ENCODE measurements at regions not wholly inside any gene's neighbourhood (a gene's known extent, or its start where the extent isn't known, plus 50 kb on each side); places are given as distances from the start of the nearest gene placed in this dataset.
A peak's percentile ranks its signal among the peaks of the same experiment; 100 is the strongest.

DNA sequence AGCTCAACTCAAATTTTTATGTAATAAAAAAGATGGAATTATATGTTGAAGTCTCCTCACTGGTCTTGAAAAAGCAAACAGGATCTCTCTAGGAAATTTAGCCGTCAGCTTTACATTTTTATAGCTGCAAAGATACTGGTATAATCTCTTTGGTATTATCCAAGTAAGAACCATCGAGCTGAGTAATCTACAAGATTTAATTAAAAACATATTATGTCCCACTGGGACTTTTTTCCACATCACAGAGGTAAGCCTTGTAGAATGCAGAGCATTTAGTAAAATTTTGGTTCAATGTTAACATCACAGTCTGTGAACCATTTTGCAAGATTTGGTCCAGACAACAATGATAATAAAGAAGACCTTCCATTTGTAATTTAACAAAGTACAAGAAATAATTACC, 162.6 kb upstream of the SLC39A10 start:
- no peak for DNase-seq

DNA sequence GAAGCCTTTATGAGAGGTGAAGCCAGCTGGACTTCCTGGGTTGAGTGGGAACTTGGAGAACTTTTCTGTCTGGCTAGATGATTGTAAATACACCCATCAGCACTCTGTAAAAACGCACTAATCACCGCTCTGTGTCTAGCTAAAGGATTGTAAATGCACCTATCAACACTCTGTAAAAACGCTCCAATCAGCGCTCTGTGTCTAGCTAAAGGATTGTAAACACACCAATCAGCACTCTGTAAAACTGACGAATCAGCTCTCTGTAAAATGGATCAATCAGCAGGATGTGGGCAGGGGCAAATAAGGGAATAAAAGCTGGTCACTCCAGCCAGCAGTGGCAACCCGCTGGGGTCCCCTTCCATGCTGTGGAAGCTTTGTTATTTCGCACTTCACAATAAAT, 163.6 kb upstream of the SLC39A10 start:
- no peak for DNase-seq

DNA sequence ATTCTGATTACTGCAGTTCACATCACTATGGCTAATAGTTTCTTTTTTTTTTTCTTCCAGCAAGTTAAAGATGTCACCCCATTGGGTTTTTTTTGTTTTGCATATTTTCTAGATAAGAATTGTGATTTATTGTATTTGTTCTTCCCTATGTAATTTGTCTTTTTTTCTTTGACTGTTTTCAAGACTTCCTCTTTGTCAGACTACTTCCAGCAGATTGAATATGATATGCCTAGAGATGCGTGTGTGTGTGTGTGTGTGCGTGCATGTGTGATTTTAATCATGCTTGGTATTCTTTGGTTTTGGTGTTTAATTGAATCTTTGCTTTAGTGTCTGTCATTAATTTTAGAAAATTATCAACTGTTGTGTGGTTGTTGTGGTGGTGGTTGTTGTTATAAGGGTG, 166.7 kb upstream of the SLC39A10 start:
- no peak for DNase-seq

DNA sequence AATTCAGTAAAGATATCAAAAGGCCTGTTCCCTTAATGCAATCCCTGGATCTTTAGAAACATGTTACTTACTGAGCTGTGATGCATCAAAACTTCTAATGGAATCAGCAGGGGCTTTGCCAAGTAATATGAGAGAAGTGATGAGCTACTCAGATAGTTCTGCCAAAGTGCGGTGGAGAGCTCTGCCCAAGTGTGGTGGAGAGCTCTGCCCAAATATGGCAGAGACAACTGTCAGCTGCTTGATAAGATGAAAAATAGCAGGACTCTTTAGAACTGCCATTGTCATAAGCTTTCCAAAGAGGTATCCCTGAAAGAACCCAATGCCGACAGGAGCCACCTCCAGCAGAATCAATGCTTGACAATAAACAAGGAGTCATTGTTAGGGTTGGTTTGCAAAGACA, 167.9 kb upstream of the SLC39A10 start:
- DNase-seq, result no peak

DNA sequence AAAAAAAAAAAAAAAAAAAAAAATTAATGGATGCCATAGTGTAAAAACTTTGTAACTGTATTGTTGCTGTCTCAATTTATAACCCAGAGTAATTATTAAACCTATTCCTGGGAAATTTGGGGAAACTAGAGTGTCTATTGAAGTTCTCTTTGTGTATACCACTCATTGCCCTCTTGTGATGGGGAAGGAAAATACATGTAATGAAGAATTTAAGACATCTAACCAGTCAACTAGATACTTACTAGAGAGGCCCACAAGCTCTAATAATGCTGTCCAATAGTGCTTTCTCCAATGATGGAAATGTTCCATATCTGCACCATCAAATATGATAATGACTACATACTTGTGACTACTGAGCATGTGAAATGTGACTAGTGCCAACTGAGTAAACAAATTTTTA, 168.5 kb upstream of the SLC39A10 start:
- DNase-seq, result no peak

DNA sequence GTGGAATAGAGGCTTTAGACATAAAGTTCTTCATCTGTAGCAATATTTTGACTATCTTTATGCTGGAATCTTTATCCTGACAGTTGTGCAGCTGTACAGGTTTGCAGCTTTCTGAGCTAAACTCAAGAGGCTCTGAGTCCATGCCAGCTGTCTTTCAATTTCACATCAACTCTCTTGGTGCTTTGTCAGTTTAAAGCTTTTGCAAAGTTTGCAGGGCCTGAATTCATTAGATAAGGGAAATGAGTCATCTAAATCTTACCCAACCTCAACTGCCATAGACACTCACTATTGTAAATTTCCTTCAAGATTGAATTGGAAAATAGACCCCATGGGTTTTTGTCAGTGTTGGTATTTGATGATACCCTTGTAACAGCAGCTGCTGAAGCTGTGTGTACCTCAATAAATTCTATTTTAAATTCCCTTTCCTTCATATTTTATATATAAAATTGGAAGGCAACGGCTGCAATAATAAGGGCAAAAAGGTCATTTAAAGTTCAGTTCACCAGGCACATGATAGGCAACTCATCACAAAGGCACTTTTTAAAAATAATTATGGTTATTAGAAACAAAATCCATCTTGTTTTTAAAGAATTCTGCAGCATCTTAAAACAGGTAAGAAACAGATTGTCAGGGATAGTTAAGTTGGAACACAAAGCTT, 169.9 kb upstream of the SLC39A10 start:
- peak; percentile 31 for DNase-seq

DNA sequence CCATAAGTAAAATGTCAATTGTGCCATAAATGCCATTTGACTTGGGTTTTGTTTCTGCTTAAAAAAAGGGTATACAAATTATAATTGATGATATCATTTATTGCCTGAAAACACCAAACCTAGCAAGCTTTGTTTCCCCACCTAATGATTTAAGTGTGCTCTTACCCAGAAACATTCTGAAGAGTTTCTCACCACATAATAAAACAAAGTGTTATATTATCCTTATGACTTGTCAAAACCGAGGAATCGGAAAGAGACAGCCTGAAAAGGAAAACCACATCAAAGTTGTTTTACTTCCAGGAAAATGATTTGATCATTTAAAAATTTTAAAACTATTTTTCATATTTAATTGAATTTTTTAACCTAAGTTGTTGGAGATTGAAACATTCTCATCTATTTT, 170.5 kb upstream of the SLC39A10 start:
- no peak for DNase-seq

DNA sequence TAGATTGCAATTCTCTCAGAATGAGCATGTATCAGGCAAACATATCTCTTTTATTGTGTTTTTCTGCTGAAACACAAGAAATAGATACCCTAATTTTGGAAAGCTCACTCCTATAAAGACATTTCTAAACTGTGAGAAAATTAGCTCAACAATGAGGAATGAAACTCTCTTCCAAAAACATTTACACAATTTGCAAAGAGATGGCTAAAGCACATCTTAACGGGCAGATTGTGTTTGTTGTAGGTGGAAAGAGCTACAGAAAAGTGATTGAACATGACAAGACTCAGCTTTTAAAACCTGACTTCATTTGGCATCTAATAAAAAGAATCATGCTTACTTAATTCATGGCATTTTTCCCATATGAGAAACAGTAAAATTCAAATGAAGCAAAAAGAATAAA, 175.0 kb upstream of the SLC39A10 start:
- no peak for DNase-seq

DNA sequence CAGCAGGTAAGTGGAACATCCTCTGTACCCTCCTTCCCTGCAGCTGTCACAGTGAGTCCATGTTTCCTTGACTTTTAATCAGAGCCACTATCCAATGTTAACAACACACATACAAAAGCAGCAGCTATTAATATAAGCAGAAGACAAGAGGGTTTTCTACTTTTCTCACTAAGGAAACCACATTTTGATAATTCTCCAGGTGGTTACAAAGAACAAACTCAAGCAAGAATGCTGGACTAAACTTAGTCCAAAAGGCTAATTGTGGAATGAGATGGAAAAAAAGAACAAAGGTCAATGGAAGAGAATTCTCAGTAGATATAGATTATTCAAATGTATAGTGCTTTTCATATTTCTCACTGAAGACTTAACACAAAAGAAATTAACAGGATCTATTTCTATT, 176.9 kb upstream of the SLC39A10 start:
- no peak for DNase-seq

DNA sequence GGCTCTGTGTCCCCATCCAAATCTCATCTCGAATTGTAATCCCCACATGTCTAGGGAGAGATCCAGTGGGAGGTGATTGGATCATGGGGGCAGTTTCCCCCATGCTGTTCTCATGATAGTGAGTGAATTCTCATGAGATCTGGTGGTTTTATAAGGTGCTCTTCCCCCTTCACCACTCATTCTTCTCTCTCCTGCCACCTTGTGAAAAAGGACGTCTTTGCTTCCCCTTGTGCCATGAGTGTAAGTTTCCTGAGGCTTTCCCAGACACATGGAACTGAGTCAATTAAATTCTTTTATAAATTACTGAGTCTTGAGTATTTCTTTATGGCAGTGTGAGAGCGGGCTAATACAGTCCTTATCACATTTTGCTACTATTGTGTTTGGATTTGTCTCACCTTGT, 177.6 kb upstream of the SLC39A10 start:
- DNase-seq, result no peak

DNA sequence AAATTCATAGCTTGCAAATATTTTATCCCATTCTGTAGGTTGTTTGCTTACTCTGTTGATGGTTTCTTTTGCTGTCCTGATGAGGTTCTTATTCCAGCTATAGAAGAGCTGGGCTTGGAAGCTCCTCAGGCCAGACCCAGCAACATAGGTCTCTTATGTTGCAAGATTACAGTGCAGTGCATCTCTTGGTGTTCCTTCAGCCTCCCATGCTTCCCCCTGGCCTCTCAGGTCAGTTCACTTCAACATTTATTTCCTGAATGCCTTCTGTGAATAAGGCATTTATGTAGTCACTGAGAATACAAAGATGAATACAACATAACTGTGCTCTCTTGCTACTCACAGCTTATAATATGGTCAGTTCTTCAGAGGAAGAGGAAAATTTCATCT, 179.0 kb upstream of the SLC39A10 start:
- no peak for DNase-seq

DNA sequence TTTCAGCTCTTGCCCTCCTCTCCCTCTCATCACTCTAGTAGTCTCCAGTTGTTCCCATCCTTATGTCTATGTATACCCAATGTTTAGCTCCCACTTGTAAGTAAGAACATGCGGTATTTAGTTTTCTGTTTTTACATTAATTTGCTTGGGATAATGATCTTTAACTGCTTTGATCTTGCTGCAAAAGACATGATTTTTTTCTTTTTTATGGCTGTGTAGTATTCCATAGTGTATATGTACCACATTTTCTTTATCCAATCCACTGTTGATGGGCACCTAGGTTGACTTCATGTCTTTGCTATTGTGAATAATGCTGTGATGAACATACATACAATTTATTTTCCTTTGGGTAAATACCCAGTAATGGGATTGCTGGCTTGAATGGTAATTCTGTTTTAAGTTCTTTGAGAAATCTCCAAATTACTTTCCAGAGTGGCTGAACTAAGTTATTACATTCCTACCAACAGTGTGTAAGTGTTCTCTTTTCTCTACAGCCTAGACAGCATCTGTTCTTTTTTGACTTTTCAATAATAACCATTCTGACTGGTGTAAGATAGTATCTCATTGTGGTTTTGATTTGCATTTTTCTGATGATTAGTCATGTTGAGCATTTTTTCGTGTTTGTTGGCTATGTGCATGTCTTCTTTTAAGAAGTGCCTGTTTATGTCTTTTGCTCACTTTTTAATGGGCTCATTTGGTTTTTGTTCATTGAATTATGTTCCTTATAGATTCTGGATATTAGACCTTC, 179.6 kb upstream of the SLC39A10 start:
- no peak for DNase-seq

DNA sequence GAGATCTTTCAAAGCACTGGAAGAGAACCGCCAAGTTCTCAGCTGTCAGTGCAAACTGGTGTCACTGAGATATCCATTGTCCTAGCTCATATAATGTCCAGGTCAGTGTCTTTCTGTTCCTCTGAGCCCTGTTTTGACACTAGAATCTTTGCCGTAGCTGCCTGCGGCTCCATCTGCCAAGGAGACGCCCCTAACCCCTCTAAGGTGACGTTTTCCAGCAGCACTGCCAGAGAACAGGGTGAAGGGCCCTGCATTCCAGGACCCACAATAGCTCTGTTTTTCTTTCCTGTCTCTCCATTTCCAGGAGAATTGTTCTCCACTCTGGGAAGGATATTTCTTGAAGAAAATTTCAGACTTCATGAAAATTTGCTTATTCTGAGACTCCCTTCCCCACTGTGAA, 181.7 kb upstream of the SLC39A10 start:
- no peak for DNase-seq

DNA sequence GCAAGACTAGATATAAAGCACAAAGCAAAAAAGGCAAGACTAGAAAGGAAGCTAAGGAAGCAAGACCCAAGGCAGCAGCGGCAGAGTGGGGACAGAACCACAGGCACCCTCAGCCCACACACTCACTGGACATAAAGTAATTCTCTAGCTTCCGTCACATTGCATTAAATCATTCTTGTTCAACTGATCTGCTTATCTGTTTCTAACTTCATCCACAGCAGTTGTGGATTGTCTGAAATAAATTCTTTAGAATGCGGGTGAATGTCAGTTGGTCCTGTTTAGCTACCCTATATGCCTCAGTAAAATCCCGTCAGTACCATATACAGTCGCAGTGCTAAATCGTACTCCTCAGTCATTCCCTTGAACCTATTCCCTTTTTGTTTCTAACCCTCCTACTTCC, 183.2 kb upstream of the SLC39A10 start:
- no peak for DNase-seq

DNA sequence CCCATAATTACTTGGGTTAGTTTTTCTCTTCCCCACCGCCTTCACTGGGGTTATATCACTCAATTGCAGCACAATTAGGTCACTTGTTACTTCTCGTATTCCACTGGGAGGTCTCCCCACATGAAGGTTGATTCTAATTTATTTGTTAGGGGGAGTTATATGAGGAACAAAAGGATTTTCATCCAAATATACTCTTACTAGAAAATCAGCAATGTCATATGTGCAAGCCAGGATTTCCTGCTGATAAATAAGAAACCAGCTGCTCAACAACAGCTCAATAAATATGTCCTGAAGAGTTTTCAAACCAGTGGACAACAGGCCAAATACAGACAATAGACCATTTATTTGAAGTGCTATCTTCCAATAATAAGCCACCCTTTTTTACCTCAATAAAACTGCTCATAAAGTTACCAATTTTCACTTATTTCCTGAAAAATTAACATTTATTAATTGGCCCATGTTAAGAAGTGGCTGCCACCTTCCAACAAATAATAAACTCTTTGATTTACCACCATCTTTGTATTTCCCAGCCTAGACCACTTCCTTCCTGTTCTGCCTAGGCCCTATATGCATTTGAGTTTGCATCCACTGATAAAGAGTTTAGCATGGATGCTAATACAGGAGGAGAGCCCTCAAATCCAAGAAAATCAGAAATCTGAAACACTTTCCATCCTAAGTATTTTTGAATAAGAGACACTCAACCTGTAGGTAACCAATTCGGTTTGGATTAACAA, 184.4 kb upstream of the SLC39A10 start:
- DNase-seq, result no peak

DNA sequence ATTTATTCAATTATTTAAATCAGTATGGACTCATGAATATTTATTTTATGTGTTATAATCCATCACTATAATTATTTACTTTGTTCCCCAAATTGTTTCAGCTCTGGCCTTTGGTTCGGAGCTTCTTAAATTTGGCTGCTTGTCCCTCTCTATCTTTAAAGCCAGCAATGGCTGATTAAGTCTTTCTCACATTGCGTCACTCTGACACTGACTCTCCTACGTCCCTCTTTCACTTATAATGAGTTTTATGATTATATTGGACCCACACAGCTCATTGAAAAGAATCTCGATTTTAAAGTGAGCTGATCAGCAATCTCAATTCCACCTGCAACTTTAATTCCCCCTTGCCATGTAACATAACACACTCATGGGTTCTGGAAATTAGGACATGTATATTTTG, 185.2 kb upstream of the SLC39A10 start:
- no peak for DNase-seq

DNA sequence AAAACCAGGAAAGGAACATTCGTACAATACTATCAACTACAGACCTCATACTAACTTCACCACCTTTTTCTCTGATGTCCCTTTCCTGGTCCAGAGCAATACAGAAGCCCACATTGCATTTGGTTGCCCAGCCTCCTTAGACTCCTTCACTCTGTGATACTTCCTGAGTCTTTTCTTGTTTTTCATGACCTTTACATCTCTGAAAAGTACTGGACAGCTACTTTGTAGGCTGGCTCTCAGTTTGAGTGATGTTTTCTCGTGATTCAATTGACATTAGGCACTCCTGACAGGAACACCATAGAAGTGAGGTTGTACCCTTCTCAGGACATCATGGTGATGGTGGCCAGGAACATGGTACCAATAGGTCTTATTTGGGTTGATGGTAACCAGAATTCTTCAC, 185.9 kb upstream of the SLC39A10 start:
- DNase-seq, result no peak

DNA sequence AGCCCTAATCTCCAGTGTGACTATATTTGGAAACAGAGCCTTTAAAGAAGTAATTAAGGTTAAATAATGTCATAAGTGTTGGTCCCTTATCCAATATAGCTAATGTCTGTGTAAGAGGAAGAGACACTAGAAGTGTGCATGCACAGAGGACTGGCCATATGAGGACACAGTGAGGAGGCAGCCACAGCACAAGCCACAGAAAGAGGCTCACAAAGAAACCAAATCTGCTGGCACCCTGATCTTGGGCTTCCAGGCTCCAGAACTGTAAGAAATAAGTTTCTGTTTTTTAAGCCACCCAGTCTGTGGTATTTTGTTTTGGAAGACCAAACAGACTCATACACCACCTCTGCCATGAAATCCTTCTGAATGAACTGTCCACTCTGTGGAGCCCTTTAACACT, 186.4 kb upstream of the SLC39A10 start:
- DNase-seq, result no peak

DNA sequence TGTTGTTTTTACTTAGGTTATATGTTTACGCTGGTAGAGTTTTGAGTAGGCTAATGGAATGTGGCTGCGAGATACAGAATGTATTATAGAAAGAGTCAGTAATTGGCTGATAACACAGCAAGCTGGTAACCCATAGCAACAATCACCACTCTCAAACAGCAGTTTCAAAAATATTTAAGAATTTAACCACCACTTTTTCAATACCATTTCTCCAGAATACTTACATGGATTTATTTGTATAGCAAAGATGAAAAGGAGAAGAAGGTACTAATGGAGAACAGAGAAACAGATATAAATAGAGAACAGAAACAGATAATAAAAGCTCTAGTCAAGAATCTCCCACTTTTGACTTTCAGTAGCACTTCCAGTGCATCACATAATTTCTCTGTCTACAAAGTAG, 188.3 kb upstream of the SLC39A10 start:
- DNase-seq, result no peak

DNA sequence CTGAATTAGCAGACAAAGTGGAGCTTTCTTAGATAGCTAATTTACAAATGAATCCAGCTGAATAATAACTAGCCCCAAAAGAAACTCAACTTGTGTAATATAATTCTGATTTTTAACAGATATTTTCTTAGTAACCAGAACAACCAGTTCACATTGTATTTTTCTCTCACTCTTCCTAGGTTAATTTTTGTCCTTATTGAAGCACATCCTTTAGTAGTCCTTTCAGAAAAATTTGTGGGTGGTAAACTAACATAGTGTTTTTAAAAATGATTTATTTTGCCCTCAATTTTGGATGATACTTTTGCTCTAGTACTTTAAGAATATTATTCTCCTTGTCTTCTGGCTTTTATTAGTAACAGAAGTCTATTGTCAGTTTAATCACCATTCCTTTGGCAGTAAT, 190.6 kb upstream of the SLC39A10 start:
- no peak for DNase-seq

DNA sequence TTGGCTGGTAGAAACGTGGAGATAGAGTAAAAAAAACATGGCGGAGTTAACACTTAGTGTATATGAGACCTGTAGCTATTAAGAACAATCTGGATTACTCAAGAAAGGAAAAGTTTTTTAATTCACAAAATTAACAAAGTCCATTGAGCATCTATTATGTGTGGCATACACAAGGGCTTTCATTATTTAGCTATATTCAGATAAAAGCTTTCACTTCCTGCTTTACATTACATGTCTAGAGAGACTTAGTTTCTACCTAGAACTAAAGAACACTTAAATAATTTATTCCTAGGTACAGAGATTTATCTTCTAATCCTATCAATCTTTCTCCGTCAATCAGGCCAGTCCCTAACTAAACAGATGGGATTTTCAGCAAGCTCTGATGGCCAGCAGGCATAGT, 196.0 kb upstream of the SLC39A10 start:
- no peak for DNase-seq

DNA sequence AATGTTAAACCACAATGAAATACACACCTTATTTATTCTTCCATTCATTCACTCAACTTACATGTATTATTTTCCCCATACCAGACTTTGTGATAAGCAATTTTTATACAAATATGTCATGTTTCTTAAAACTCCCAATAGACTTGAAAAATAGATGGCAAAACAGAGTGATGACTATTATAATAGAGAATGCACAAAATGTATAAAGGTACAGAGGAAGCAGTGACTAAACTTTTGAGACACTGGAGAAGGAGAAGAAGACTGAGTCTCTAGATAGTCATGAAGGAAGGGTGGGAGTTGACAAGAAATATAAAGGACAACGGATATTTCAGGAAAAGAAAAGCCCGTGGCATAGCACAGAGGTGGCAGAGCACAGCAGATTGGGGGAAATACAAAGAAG, 198.1 kb upstream of the SLC39A10 start:
- no peak for DNase-seq

DNA sequence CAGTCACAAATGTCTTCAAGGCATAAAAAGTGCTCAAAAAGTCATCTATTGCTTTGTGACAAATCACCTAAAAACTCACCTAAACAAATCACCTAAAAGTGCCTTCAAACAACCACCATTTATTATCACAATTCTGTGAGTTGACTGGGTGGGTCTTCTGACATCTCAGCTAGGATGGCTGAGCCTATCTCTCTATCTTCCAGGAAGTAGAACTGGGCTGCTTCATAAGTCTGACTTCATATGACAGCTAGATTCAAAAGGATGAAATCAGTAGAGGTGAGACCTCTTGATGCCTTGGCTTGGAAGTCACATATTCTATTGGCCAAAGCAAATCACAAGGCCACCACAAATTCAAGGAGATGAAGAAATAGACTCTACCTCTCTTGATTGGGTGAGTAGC, 199.2 kb upstream of the SLC39A10 start:
- DNase-seq, result no peak

DNA sequence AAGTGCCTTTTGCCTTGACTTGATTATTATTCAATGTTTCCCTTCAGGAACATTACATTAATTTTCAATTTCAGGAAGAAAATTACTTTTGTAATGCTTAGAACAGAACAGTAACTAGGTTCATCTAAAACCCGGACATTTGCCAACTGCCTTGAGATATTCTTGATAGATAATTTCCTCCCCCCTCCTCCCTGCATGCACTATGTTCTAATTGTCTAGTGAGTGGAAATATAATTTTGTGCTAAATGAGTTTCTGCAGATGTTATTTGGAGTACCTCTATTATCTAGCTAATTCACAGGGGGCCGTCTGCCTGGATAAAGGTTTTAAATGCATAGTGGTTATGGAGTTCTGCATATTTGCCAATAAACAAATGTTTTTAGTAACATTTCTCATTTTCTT, 200.3 kb upstream of the SLC39A10 start:
- DNase-seq, result no peak
